SKM-1 (cell line): ENCODE measurements at regions not wholly inside any gene's neighbourhood (a gene's known extent, or its start where the extent isn't known, plus 50 kb on each side); places are given as distances from the start of the nearest gene placed in this dataset.

Source experiments
- DNase-seq: peaks from one replicate; lab custom pipeline; 2025; ENCODE audit not compliant: unreplicated experiment; lab: John Stamatoyannopoulos, UW

DNA sequence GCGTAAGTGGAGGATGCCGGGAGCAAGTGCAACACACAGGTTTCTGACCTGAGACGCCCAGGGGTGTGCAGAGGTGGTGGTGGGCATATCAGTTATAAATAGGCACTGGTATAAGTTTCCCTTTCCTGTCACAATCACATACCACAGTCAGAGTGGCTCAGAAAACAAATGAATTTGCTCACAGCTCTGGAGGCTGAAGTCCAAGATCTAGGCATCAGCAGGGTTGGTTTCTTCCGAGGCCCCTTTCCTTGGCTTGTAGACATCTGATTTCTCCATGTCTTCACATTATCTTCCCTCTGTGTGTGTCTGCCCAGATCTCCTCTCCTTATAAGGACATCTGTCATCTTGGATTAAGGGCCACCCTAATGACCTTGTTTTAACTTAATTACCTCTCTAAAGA, 250.5 kb upstream of the TNRC6C start:
- no peak for DNase-seq

DNA sequence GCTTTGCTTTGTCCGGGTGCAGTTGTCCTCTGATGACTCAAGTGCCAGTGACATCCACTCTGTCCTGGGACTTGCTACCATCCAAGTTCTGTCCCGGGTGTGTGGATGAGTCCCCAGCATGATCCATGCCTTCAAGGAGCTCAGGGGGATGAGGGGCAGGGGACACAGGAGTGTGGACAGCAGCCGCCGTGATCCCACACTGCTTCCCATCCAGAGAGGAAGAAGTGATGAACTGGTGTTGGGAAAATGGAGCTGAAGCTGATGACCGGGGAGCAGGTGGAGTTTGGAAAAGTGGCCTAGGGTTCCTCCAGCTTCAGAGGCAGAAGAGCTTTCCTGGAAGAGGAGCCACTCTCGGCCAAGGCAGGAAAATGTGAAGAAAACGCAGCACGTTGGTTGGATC, 249.6 kb upstream of the TNRC6C start:
- DNase-seq, result no peak

DNA sequence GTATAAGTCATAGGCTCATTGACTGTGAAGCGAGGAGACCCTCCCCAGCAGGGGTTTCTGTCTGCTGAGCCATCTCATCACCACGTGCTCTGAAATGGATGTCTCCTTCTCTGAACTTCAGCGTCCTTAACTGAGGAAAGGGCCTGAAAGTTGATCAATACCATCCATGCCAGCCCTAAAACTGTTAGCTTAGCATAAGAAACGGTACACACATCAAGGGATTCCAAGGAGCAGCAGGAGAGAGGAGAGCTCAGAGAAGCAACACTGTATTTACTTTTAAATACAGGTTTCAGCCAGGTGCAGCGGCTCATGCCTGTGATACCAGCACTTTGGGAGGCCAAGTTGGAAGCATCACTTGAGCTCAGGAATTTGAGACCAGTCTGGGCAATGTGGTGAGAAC, 248.9 kb upstream of the TNRC6C start:
- DNase-seq, result no peak

DNA sequence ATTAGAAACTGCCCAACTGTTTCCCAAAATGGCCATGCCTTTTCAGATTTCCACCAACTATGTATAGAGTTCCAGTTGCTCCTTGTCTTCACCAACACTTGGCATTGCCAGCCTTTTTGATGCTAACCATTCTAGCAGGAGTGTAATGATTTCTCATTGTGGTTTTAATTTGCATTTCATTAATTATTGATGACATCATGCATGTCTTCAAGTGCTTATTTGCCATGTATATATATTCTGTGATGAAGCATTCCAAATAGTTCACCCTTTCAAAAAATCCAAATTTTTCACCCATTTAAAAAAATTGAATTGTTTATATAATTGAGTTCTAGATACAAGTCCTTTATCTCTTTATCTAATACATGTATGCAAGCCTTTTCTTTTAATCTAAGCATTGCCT, 245.9 kb upstream of the TNRC6C start:
- no peak for DNase-seq

DNA sequence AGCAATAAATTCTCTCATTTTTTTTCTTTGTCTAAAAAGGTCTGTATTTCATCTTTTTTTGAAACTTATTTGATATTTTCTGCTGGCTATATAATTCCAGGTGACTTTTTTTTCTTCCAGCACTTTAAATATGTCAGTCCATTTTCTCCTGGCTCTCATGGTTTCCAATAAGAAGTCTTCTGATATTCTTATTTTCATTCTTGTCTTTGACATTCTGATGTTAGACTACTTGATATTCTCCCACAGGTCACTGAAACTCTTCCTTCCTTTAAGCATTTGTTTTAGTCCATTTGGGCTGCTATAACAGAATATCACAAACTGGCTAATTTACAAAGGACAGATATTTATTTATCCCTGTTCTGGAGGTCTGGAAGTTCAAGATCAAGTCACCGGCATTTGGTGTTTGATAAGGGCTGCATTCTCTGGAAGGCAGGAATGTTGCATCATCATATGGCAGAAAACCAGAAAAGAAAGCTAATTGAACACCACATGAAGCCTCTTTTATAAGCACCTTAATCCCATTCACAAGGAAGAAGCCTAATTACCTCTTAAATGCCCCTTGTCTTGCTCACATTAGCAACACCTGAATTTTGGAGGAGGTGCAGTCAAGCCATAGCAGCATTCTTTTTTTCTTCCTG, 242.1 kb upstream of the TNRC6C start:
- no peak for DNase-seq

DNA sequence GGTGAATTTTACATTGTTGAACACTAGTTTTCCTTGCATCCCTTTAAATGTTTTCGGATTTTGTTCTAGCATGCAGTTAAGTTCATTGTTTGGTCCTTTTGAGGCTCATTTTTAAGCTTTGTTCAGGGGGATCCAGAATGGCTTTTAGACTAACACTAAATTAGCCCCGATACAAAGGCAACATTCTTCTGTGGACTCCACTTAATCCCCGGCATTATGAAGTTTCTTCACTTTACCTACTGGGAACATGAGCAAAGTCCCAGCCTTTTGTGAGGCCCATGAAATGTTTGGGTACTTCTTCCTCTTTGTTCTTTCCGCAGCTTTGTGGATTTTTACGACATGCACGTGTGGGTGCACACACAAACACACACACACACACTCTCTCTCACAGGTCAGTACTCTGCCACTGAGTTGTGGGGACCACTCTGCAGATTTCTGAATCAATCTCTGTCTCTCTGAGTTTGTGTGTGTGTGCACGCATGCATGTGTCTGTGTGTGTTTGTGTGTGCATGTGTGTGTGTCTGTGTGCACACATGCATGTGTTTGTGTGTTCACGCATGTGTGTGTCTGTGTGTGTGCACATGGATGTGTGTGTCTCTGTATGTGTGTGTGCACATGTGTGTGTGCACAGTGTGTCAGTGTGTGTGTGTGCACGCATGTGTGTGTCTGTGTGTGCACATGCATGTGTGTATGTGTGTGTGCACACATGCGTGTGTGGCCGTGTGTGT, 240.4 kb upstream of the TNRC6C start:
- DNase-seq, result no peak

DNA sequence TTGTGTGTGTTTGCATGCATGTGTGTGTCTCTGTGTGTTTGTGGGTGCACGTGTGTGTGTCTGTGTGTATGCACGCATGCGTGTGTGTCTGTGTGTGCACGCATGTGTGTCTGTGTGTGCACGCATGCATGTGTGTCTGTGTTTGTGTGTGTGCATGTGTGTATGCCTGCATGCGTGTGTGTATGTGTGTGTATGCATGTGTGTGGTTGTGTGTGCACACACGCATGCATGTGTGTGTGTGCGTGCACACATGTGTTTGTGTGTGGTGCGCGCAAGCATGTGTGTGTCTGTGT, 239.9 kb upstream of the TNRC6C start:
- DNase-seq, result no peak

DNA sequence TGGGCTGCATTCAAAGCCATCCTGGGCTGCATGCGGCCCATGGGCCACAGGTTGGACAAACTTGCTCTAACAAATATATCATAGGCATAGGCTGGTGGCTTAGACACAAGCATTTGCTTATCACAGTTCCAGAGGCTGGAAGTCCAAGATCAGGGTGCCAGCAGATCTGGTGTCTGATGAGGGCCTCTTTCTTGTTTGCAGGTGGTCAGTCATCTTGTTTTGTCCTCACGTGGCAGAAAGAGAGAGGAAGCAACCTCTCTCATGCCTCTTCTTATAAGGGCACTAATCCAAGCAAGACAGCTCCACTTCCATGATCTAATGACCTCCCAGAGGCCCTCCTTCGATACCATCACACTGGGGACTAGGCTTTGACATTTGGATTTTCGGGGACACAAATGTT, 238.7 kb upstream of the TNRC6C start:
- DNase-seq, result no peak

DNA sequence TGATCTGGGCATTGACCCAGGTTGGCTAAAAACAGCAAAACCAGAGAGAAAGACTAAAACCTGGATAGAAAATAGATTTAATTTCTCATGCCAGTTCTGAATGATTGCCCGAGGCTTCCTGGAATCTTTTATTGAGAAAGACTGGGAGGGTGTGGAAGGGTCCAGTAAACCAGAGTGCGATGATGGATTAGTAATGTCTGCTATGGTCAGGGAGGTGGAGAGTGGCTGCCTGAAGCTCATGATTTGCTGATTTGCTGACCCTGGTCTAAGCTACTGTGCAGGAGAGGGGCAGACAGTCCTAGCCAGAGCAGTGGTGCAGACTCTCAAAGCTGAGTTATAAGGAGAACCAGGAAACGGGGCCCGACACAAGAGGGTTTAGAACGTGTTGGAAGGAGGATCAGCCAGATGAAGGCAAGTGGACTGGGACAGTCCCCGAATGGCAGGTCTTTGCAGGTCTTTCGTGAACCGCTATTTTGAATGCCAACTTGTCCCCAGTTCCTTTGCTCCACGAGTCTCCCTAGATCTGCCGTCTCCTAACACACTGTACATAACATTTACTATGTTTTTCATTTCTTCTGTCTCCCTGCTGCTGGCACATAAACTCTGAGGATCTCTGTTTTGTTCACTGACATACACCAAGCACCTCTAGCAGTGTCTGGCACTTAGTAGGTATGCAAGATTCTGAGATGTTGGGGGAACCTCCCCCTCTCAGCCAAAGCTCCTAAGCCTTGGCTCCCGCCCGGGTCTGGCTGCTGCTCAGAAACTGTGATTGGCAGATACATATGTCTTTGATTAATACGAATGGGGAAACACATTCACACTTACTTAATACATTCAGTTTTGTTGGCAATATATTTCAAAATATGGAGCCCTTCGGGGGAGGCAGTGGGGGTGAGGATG, 237.3 kb upstream of the TNRC6C start:
- no peak for DNase-seq

DNA sequence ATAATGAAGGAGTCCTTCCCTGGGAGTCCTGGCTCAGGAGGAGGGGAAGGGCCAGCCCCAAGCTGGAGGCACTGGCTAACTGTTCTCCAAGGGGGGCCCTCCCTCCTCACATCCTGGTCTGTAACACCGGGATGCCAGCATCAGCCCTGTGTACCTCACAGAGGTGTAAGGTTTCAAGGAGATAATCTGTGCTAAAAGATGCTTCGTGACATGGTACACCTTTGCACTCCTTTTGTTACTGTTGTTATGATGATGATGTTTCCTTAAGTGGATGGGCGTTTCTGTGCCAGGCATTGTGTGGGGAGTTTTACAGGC, 236.7 kb upstream of the TNRC6C start:
- DNase-seq, result no peak

DNA sequence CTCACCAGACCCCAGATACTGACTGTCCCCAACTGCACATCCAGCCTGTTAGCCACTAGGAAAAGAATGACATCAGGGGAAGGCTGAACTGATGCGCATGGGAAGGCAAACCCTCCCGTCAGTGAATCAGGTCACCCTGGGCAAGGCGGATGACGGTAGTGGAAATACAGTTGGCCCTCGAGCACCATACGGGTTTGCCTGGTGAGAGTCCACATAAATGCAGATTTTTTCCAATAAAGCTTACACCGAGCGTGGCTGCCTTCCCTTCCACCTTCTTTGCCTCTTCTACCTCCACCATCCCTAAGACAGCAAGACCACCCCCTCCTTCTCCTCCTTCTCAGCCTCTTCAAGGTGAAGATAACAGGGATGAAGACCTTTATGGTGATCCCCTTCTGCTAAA, 236.1 kb upstream of the TNRC6C start:
- no peak for DNase-seq

DNA sequence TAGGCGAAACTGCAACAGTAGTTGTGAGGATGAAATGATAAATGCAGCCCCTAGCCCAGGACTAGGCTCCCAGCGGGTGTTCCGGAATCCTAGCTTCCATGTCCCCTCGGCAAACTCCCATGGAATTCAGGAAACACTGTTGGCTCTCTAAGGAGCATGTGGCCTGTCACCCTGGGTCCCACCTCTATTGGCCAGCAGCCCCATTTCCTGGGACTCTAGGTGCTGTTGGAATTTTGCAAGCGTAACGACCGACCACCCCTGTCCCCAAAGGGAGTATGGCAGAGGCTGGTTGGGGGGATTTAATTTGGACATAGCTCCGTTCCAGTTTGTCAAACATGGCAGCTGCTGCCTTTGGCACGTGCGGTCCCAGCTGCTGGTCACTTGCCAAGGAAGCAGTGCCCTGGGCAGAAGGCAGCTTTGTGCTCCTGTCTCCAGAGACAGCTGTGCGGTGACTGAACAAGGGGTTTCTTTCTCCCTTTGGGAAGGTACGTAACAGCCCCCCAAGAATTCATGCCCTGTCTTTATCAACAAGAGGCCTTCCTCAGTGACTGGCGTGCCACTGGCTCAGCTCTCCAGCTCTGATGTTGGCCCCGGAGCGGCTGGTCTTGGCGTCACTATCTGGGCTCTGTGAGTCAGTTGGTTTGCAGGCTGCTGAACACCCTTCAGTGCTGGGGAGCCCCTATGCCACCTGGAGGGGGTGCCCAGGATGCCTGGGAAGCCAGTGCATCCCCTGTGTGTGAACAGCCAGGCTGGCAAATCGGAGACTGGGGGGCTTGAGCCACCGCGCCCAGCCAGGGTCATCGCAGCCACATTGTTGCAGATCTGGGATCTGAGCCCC, 235.2 kb upstream of the TNRC6C start:
- DNase-seq, result no peak

DNA sequence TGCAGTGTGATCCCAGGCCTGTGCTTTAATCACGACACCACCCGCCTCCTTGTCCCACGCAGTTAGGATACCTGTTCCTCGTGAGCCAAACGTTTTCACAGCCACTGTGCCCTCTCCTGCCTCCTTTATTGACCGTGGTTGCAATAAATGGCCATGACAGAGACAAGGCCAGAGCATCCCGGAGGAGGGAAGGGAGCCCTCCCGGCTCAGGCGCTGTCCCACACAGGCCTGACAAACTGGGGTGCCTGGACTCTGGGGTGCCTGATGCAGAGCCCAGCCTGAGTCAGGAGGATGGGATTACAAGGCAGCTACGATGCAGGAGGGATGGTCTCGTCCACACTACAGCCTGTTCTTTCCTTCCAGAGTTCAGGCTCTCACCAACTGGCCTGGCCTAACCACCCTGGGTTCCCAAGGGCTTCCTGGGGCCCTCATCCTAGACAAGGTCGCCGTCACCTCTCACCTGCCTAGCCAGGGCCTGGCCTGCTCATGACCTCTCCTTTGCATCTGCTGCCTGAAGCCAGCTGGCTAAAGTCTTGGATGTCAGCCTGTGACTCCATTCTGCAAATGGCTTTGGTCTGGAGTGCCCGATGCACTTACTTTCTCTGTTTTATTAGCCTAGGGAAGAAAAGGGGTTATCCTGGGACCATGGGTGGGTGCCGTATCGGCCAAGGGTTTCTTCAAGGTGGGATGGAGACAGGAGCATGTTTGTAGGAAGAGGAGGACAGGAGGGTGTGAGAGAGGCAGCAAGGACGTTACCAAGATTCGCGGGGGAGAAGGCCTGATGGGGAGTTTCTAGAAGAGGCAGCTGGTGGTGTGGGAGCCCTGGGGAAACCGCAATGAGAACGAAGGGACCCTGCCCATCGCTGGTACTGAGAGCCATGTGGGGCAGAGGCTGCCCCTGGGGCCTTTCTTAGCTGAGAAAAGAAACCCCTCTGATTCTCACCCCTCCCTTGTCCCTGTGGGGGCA, 234.3 kb upstream of the TNRC6C start:
- DNase-seq, result no peak

DNA sequence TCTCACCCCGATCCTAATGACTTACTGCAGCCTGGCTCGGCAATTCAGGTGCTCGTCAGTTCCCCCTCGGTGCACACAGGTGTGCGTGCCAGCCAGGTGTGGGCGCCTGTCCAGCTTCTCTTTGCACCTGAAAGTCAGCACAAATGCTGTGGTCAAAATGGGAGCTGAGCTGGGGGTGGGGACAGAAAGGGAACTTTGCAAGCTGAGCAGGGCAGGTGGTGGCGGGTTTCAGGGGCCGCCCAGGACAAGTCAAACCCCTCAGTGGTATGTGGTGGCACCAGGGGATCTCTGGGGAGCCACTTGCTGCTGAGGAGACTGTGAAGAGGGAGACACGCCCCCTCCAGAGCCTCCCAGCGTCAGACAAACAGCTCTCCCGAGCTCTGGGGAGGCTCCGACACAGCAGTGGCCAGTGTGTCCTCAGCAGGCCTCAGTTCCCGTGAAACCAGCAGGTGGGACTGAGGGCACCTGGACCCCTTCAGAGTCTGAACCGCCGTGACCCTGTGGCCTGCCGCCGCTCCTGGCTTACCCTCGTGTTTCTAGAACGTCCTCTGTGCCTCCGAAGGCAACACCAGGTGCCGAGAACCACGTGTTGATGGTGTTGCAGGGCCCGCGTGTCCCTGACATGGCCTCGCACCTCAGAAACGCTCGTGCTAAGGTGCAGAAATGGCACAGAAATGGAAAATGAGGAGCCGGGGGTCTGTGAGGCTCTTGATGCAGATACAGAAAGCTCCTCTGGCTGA, 233.5 kb upstream of the TNRC6C start:
- DNase-seq, result no peak

DNA sequence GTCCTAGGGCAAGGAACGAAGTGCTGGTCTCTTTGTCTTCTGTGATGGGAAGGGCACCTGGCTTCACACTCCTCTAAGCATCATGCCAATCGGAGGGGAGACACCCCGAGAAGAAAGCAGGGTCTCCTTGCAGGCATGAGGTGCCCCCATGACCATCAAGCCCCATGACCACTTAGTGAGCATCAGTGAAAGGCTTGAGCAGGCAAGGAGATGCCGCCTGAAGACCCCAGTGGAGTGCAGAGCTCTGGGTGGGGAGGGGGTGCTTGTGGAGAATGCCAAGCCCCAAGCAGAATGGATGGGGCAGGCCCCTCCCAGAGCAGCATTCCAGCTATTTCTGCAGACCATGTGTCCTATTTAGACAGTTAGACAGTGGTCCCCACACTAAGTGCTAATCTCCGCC, 232.7 kb upstream of the TNRC6C start:
- no peak for DNase-seq

DNA sequence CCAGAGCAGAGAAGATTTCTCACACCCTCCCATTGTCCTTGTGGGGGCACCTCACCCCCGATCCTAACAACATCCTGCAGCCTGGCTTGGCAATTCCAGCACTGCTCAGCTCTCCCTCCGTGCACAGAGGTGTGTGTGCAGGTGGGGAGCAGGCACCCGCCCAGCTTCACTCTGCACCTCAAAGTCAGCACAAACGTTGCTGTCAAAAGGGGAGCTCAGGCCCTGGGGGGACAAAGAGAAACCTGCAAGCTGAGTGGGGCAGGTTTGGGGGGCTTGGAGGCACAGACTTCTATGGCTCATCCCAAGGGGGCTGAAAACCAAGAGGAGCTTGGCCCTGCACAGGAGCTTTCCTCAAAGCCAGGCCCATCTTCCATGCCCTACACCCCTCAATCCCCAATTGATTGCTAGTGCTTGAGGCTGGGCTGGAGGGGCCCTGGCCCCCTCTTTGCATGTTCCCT, 231.9 kb upstream of the TNRC6C start:
- no peak for DNase-seq

DNA sequence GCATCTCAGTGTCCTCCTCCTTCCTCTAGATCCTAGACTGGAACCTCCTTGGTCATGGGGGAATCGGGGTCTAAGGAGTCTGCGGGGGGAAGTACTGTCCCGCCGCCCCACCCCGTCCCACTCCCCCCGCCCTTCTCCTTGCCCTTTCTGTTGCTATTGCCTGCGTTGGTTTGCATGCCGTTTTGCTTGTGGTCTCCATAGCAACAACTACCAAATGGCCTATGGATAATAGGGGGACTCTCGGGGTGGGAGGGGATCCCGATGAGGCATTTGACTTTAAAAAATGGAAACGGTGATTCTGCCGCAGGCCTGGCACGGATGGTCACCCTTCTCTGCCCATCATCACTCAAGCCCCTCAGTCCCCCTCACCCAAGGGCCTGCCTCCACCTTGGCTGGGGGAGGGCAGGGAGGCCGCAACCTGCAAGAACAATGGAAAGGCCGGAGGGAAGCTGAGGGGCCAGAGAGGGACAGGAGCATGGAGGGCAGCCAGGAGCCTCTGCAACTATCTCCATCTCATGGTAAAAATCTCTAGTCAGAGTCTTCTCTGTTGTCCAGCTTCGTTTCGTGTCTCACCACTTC, 231.4 kb upstream of the TNRC6C start:
- no peak for DNase-seq

DNA sequence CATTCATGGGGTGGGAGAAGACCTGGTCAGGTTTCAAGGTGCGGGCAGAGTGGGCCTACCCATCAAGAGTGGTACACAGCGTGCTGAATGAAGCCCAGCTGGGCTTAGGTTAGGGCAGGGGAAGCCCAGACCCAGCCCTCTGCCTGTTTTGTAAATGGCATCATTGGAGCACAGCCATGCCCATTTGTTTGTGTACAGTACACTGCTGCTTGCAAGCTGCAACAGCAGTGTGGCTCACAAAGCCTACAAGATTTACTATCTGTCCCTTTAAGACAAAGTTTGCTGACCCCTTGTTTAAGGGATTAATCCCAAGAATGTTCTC, 230.1 kb upstream of the TNRC6C start:
- DNase-seq, result no peak

DNA sequence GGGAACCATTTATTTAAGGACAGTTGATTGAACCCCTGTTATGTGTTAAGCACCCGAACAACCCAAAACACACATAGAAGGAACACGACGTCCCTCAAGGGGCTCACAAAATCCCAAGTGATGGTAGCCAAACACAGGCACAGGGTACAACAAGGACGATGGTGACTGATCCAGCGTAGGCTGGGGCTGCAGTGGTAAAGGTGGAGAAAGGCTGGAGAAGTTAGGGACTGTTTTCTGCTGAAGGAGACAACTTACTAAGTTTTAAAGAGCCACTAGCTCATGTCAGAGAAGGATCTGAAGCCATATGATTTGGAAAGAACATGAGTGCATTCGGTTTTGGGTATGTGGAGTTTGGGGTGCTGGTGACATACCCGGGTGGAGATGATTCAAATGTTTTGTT, 229.6 kb upstream of the TNRC6C start:
- no peak for DNase-seq
